ENCODE measurements at regions not wholly inside any gene's neighbourhood (a gene's known extent, or its start where the extent isn't known, plus 50 kb on each side); places are given as distances from the start of the nearest gene placed in this dataset.

DNA sequence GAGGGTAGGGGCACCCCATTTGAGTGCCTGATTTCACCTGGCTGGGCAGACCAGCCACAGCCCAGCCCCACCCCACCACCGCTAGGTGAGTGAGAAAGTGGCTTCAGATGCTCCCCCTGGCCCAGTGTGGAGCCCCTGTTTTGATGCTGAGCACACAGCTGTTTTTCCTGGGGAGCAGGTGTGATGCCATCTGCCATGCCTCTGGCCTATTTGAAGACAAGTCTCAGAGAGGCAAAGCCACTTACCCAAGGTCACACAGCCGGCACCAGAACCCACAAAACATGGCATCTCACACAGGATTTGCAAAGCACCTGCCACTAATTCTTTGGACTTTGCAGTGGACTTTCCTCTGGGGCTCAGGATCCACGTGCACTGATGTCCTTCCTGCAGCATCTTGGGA is 131.3 kb downstream of the INHBB start:
- DNase-seq (ENCODE audit: low read depth in 3 of 3): no peak

DNA sequence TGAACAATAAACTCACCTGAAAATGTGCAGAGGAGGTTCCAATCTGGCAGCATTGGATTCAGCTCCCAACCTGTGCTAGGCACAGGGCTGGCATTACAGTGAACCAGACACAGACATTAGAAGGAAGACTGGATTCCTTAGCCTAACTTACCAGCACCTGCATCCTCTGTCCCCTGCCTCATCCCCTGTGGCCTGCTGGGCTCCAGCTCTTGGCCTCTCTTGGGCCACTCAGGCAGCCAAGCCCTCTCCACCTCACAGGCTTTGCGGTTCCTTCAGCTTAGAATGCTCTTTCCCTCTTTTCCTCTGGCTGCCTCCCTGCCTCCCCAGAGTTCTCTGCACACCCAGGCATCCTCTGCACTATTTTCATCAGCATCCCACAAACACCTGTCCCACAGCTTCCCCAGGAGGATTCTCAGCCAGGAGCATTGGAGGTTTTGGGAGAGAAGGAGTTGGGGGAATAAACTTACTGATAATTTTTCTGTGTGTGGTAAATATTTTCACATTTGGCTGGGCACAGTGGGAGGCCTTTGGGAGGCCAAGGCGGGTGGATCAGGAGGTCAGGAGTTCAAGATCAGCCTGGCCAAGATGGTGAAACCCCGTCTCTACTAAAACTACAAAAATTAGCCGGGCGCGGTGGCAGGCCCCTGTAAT is 132.0 kb downstream of the INHBB start:
- no peak for DNase-seq (ENCODE audit: low read depth in 3 of 3)

DNA sequence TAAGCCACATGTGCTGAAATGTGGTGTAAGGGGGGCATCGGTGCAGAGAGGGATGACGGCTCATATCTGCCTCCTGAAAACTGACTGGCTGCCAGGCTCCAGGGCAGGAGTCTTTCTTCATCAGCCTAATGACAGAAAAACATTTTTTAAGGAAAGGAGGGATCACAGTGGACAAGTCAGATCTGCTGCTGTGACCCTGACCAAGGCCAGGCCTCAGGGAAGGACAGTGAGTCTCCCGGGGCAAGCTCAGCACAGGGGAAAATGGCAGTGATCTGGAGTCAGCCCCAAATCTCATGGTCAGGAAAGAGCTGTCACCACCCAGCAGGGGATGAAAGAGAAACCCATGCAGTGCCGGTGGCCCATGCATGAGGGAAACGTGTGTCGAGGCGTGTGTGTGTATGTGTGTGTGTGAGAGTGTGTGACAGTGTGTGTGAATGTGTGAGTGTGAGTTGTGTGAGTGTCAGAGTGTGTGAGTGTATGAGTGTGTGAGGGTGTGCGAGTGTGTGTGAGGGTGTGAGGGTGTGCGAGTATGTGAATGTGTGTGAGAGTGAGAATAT is 134.5 kb downstream of the INHBB start:
- no peak for DNase-seq (ENCODE audit: low read depth in 3 of 3)

DNA sequence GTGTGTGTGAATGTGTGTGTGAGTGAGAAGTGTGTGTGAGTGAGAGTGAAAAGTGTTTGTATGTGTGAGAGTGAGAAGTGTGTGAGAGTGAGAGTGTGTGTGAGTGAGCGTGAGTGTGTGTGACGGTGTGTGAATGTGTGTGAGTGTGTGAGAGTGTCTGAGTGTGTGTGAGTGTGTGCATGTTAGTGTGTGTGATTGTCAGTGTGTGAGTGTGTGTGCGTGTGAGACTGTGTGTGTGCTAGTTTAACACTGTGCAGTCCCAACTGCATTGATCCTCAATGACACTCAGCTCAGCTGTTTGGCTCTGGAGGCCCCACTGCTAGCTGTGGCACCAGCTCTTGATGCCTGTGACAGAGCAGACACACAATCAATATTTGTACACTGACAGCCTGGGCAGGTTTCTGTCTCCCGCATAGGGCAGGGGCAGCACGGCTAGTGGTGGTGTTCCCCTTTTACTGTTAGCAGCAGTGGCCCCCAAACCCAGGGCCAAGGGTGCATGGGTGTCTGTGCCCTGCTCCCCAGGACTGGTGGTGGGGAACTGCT is 135.0 kb downstream of the INHBB start:
- DNase-seq (ENCODE audit: low read depth in 3 of 3): no peak

DNA sequence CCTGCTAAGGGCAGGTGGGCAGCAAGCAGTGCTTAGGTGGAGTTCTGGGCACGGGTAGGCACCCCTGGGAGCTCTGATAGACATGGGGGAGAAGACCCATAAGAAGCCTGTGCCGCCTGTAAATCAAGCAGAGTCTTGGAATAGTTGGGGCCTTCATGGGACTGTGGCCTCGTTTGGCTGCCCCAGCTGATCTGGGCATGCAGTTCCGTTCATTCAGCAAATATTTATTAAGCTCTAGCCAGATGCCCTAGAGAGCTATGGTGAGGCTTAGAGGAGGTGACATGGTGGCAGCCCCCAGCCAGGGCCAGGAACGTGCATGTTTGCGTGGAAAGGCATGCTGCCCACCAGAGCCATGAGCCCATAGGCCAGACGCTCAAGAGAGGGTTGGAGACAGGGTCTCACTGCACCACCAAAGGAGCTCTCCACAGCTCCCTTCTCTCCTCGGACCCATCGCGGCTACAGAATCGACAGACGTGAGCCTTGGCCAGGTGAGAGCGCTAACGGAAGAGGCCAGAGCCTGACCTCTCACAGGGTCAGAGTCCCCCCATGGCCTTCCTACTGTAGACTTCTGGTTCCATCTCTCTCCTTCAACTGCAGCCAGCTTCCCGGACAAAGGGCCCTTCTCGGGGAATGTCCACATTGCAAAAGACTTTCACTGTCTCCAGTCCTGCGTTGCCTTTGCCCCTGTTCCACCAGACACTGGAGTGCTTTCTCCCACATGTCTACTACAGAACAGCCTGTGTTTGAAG is 135.7 kb downstream of the INHBB start:
- no peak for DNase-seq (ENCODE audit: low read depth in 3 of 3)

DNA sequence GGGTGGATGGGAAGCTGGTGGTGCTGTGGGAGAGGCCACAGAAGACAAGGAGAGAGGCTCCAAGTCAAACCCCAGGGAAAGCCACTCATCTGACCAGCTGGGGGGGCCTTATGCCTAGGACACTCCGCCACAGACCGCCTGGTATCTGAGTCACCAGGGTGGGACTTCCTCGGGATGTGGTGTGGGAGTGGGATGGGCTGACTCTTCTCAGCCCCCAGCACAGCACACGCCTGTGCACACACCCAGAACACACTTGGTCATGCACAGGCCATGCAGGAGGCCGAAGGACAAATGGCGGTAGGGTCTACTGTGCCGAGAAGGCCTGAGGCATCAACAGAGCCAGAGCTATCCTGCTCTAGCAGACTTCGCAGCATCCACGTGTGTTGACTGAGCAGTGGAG is 136.4 kb downstream of the INHBB start:
- DNase-seq (ENCODE audit: low read depth in 3 of 3): no peak

DNA sequence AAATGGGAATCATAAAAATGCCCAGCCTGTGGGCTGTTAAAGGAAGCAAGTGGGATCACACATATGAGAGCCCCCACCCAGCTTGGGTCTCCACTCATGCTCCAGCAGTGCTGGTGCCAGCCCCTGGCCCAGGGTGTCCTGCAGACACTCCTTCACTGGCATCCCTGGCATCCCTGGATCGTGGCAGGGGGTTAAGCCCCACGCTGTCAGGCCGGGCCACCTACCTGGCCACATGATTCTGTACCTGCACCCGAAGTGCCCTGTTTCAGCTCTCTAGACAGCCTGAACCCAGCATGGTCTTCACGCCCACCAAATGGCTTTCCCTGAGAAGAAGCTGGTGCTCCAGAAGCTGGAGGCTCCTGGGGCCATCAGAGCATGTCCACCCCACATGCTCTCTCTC is 137.4 kb downstream of the INHBB start:
- DNase-seq (ENCODE audit: low read depth in 3 of 3): no peak

DNA sequence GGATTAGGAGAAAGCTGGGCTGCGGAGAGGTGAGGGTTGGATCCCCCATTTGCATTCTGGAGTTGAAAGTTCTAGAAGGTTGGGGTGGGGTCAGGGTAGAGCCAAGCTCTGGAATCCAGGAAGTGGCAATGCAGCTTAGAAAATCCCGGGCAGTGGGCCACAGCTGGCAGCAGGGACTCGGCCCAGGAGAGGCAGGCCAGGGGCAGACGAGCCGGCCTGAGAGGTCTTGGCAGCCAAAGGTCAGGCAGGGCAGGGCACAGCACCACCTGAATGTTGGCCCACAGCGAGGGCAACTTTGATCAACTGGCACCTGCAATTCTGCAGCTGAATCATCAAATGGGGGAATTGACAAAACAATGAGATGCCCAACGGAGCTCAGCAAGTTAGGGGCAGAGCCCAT is 139.2 kb downstream of the INHBB start:
- no peak for DNase-seq (ENCODE audit: low read depth in 3 of 3)

DNA sequence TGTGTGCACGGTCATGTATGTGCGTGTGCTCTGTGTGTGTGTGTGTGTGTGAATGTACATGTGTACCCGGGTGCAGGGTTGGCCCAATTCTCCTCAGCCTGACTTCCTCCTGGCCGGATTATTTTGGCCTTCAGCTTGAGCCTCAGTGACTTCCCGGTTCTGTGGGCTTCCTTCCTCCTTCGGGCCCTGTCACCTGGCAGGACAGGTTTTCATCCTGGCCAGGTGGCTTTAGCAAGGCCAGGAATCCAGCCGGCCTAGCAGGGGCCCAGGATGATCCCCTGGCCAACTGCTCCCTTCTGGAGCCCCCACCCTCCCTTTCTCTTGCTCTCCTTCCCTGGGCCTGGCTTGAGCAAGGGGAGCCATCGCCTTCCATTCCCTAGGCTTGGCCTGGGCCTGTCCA is 140.5 kb downstream of the INHBB start:
- no peak for DNase-seq (ENCODE audit: low read depth in 3 of 3)

DNA sequence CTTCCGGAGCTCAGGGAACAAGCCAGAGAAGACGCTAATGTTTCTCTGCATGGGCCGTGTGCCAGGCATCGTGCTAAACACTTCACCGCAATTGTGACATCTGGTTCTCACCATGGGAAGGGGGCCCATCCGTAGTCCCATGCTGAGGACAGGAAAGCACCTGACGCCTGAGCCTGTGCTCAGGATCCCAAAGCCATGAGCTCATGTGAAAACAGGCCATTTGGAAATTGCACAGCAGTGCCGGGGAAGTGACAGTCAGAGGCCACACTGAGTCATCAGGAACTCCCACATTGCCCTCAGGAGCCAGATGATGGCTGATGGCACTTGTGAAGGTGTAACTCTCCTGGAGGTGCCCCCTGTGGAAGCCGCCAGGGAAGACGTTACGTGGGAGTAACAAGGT is 141.0 kb downstream of the INHBB start:
- no peak for DNase-seq (ENCODE audit: low read depth in 3 of 3)

DNA sequence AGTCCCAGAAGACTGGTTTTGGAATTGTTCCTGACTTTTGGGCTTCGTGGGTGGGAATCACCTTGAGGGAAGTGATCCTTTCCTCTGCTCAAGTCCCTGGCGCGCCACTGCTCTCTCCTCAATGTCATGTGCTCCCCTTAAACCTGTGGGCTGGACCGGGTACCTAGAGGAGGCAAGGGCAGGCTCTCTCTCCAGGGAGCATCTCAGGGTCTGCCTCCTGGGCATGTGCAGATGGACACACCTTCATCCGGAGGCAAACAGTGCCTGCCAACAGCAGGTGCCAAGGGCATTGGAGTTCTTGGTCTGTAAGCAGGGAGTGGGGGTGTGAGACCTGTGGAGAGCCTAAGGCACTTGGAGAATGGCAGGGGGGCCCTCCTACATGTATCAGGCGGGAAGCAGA is 142.6 kb downstream of the INHBB start:
- no peak for DNase-seq (ENCODE audit: low read depth in 3 of 3)

DNA sequence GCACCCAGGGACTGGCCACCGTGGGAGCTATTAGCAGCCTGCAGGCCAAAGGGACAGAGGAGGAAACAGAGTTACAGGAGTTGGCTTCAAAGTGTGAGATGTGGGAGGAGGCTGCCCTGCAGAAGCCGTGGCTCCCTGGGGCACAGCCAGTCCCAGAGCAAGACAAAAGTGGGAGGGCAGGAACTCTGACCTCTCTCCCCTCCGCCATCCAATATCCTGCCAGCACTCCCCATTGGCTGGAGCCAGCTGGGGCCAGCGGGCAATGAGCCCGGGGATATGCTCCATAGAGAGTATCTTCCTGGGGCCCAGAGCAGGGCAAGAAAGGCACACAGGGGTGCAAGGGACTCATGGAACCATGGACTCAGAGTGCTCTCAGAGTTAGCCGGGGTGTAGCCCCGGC is 143.1 kb downstream of the INHBB start:
- no peak for DNase-seq (ENCODE audit: low read depth in 3 of 3)

DNA sequence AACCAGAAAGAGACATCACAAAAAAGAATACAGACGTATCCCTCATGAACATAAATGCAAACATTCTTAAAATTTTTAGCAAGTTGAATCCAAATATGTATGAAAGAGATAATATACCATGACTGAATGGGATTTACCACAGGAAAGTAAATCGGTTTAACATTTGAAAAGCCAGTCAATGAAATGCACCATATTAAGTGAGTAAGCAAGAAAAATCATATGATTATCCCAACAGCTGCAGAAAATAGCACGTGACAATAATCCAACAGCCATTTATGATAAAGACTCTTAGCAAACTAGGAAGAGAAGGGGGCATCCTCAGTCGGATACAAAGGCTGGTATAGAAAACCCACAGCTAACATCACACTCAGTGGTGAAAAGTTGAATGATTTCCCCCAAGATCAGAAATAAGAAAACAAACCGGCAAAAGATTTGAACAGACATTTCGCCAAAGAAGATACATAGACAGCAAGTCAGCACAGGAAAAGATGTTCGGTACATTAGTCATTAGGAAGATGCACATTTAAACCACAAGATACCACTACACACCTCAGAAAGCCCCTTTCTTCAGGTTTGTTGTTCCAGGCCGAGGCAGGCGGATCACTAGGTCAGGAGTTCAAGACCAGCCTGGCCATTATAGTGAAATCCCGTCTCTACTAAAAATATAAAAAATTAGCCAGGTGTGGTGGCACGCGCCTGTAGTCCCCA is 144.3 kb downstream of the INHBB start:
- no peak for DNase-seq (ENCODE audit: low read depth in 3 of 3)

DNA sequence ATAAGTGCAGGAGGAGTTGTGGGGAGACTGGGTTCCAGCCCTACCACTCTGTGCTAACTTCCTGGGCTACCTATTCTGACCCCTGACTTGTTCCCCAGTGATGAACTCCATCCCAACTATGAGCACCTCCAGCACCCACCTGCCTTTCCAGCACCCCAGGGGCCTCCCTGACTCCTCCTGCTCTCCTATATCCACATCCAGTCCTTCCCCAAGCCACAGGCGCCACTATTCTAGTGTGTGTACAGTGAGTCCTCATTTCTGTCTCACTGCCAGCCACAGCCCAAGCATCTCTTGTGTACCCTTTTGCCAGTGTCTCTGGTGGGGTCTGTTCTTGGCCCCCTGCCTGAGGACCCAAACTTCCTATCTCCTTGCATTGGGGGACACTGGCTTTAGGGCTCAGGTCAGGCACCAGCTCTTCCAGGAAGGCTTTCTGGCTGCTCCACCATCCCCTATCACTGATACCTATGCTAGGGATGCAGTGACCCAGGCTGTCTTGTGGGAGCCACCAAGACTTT is 145.2 kb downstream of the INHBB start:
- no peak for DNase-seq (ENCODE audit: low read depth in 3 of 3)

DNA sequence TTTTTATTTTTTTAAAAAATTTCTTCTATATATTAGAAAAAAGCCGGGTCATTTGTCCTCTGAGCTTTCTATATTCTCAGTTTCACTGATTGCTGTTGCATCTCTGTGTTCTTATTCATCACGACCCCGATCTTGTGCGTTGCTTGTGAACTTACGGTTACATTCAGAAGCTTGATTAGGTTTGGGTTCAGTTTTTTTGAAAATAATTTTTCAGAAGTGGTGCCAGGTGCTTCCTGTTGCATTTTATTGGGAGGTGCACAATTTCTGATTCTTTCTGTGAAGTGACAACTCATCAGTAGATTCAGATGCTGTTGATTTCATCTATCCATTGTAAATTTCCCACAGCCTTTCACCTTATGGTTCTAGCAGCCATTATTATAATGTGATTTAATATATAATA is 147.3 kb downstream of the INHBB start:
- no peak for DNase-seq (ENCODE audit: low read depth in 3 of 3)

DNA sequence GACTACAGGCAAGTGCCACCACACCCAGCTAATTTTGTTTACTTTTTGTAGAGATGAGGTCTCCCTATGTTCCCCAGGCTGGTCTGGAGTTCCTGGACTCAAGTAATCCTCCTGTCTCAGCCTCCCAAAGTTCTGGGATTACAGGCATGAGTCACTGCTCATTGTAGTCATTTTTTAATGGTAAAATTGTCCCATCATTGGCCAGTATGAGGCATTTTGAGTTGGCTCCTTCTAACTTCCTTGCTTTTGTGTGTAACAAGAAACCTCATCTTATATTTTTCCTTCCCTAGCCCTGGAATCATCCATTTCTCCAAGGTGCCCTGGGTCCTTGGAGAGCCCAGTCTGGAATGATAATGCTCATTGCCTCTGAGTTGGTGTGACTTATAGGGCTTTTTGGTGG is 148.5 kb downstream of the INHBB start:
- DNase-seq (ENCODE audit: low read depth in 3 of 3): no peak

DNA sequence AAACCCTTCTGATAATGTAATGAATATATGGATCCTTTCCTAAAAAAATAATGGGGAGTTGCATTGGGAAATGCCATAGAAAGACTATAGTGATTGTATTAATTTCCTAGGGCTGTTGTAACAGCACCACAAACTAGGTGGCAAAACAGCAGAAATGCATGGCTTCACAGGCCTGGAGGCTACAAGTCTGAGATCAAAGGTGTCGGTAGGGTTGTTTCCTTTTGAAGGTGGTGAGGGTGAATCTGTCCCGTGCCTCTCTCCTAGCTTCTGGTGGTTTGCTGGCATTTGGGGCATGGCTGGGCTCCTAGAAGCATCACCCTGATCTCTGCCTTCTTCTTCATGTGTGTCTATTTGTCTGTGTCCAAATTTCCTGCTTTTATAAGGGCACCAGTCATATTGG is 149.7 kb downstream of the INHBB start:
- DNase-seq (ENCODE audit: low read depth in 3 of 3): no peak

DNA sequence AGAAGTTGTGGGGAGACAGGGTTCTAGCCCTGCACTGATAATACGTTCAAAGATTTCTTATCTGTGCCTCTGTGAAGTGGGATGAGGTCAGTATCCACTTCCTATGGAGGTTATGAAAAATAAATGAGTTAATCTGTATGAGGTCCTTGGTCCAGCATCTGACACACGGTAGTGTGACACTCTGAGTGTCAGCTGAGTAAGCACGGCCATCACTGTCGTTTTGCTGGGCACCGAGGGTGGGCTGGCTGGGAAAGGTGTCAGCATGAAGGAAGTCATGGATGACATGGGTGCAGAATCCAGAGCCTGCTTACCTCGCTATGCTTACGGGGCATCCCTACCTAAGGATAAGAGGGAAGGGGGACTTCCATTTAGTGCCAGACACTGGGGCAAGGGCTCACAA is 150.3 kb downstream of the INHBB start:
- no peak for DNase-seq (ENCODE audit: low read depth in 3 of 3)

DNA sequence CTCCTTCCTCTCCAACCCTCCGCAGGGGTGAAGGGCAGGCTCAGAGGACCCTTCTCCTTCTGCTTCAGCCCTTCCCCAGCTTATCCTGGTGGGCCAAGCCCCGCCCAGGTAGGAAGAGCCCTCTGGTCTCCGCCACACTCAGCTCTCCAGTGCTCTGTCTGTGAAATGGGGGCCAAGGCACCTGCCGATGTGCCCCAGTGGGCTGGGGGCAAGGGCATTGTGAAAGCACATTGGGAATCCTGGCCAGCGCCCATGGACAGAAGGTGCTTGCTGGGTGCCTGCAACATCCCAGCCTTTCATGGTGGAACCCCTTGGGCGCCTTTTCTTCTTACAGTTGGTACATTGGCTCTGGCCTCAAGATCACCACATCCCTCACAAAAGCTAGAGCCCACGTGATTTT is 150.8 kb downstream of the INHBB start:
- no peak for DNase-seq (ENCODE audit: low read depth in 3 of 3)

DNA sequence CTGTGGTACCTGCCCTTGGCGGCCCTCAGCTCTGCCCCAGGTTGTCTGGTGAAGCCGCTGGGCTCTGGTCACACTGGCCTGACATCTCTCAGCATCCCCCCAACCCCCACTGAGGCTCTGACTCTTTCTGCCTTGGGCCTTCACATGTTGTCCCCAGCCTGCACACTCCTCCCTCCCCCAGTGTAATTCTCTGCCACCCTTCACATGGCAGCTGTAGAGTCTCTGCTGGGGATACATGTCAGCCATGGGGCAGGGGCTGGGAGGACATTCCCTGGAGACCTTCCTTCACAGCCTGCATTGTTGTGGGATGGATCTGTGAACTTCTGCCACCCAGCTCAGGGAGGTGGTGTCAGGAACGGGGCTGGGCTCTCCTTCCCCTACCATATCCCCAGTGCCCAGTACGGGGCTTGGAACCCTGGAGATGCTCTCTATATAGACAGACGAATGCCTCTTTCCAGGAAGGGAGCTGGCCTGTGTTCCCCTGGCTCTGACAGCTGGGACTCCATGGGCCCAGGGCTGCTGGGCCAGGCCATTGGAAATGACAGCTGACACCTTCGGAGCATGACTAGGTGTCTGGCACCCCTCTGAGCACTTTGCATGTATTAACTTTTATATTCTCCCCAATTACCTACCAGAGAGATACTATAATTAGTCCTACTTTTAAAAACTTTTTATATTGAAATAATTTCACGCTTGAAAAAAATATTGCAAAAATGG is 151.5 kb downstream of the INHBB start:
- DNase-seq (ENCODE audit: low read depth in 3 of 3): no peak

DNA sequence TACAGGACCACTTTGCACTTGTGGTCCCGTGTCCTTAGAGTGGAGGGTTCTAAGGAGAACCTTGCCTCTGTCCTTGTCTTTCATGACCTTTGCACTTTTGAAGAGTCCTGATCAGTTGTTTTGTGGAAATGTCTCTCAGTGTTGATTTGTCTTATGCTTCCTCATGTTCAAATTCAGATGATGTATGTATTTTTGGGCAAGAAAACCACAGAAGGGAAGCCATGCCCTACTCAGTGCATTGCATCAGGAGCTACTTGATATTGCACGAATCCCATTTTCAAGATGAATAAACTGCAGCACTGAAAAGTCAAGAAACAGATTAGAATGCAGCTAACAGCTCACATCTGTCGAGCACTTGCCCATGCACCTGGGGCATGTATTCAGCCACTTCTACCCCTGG is 152.2 kb downstream of the INHBB start:
- DNase-seq (ENCODE audit: low read depth in 3 of 3): no peak
